Activated naive CD4-positive, alpha-beta T cell treated with anti-CD3 and anti-CD28 coated beads, Interleukin-2, amount 50 U/mL, for 24 hours (primary cell): ENCODE measurements at regions not wholly inside any gene's neighbourhood (a gene's known extent, or its start where the extent isn't known, plus 50 kb on each side); places are given as distances from the start of the nearest gene placed in this dataset.
"Not testable (repeated sequence)": the region's sequence is repeated elsewhere in the genome, so short reads cannot be mapped to it uniquely, and the experiment has no call there.

Source experiments
- H3K27ac Mint-ChIP-seq: one replicate; pipeline ENCODE4 v1.8.0; 2021; ENCODE audit warnings: mild to moderate bottlenecking, mixed read lengths
- H3K27me3 Mint-ChIP-seq: one replicate; pipeline ENCODE4 v1.8.0; 2021; ENCODE audit warnings: mixed read lengths
- H3K36me3 Mint-ChIP-seq: one replicate; pipeline ENCODE4 v1.8.0; 2021; ENCODE audit warnings: mixed read lengths
- H3K4me1 Mint-ChIP-seq: one replicate; pipeline ENCODE4 v1.8.0; 2021; ENCODE audit warnings: mixed read lengths
- H3K4me3 Mint-ChIP-seq: one replicate; pipeline ENCODE4 v1.8.0; 2021; ENCODE audit warnings: mild to moderate bottlenecking, mixed read lengths
- H3K9me3 Mint-ChIP-seq: one replicate; pipeline ENCODE4 v1.8.0; 2021; ENCODE audit warnings: mixed read lengths

GRCh38 chr19:30943101-30943843 is 406.0 kb downstream of the TSHZ3 start:
- H3K27ac Mint-ChIP-seq = no peak overlapping the region
- H3K9me3 Mint-ChIP-seq = no peaks in the 10 kb centered on the region
- H3K4me1 Mint-ChIP-seq = no peaks in the 10 kb centered on the region
- no peaks in the 10 kb centered on the region for H3K36me3 Mint-ChIP-seq
- H3K4me3 Mint-ChIP-seq = no peak overlapping the region
- H3K27me3 Mint-ChIP-seq = peaks cover 4% of the 10 kb centered on the region

- H3K4me3 Mint-ChIP-seq = no peak overlapping the region
- peaks cover 4% of the 10 kb centered on the region for H3K27me3 Mint-ChIP-seq
- no peaks in the 10 kb centered on the region for H3K4me1 Mint-ChIP-seq
- H3K27ac Mint-ChIP-seq = no peak overlapping the region
- no peaks in the 10 kb centered on the region for H3K36me3 Mint-ChIP-seq
- no peaks in the 10 kb centered on the region for H3K9me3 Mint-ChIP-seq
Measured at GRCh38 chr19:30942636-30943035, 406.6 kb downstream of the TSHZ3 start.

- no peaks in the 10 kb centered on the region for H3K4me1 Mint-ChIP-seq
- H3K4me3 Mint-ChIP-seq = no peak overlapping the region
- no peak overlapping the region for H3K27ac Mint-ChIP-seq
- H3K27me3 Mint-ChIP-seq = peaks cover 4% of the 10 kb centered on the region
- no peaks in the 10 kb centered on the region for H3K36me3 Mint-ChIP-seq
- H3K9me3 Mint-ChIP-seq = no peaks in the 10 kb centered on the region
Measured at GRCh38 chr19:30941591-30941990, 407.6 kb downstream of the TSHZ3 start.

GRCh38 chr19:30936276-30936675 is 413.0 kb downstream of the TSHZ3 start:
- H3K9me3 Mint-ChIP-seq = no peaks in the 10 kb centered on the region
- no peaks in the 10 kb centered on the region for H3K4me1 Mint-ChIP-seq
- no peak overlapping the region for H3K4me3 Mint-ChIP-seq
- H3K27me3 Mint-ChIP-seq = peaks cover 1% of the 10 kb centered on the region
- no peak overlapping the region for H3K27ac Mint-ChIP-seq
- H3K36me3 Mint-ChIP-seq = no peaks in the 10 kb centered on the region

- no peak overlapping the region for H3K4me3 Mint-ChIP-seq
- no peaks in the 10 kb centered on the region for H3K4me1 Mint-ChIP-seq
- no peaks in the 10 kb centered on the region for H3K9me3 Mint-ChIP-seq
- H3K27ac Mint-ChIP-seq = no peak overlapping the region
- no peaks in the 10 kb centered on the region for H3K36me3 Mint-ChIP-seq
- H3K27me3 Mint-ChIP-seq = peaks cover under 1% of the 10 kb centered on the region
Measured at GRCh38 chr19:30935146-30935545, 414.1 kb downstream of the TSHZ3 start.

- not testable (repeated sequence) for H3K9me3 Mint-ChIP-seq, H3K36me3 Mint-ChIP-seq, H3K4me1 Mint-ChIP-seq, H3K4me3 Mint-ChIP-seq, H3K27ac Mint-ChIP-seq, H3K27me3 Mint-ChIP-seq
Measured at GRCh38 chr19:30933454-30933853, 415.8 kb downstream of the TSHZ3 start.

GRCh38 chr19:30932854-30933253 is 416.4 kb downstream of the TSHZ3 start:
- Mint-ChIP-seq H3K27me3 (no peaks in the 10 kb centered on the region), H3K27ac (no peak overlapping the region), H3K4me3 (no peak overlapping the region), H3K36me3 (no peaks in the 10 kb centered on the region), H3K9me3 (no peaks in the 10 kb centered on the region), H3K4me1 (no peaks in the 10 kb centered on the region)

- no peak overlapping the region for H3K27ac Mint-ChIP-seq
- H3K4me3 Mint-ChIP-seq = no peak overlapping the region
- no peaks in the 10 kb centered on the region for H3K9me3 Mint-ChIP-seq
- H3K4me1 Mint-ChIP-seq = no peaks in the 10 kb centered on the region
- peaks cover 2% of the 10 kb centered on the region for H3K27me3 Mint-ChIP-seq
- no peaks in the 10 kb centered on the region for H3K36me3 Mint-ChIP-seq
Measured at GRCh38 chr19:30930941-30931706, 418.1 kb downstream of the TSHZ3 start.

- Mint-ChIP-seq H3K27me3 (peaks cover 2% of the 10 kb centered on the region), H3K27ac (no peak overlapping the region), H3K4me3 (no peak overlapping the region), H3K36me3 (no peaks in the 10 kb centered on the region), H3K4me1 (no peaks in the 10 kb centered on the region), H3K9me3 (no peaks in the 10 kb centered on the region)
Measured at GRCh38 chr19:30927705-30928104, 421.5 kb downstream of the TSHZ3 start.

GRCh38 chr19:30924670-30925069 is 424.6 kb downstream of the TSHZ3 start:
- Mint-ChIP-seq H3K4me3 (no peak overlapping the region), H3K4me1 (no peaks in the 10 kb centered on the region), H3K36me3 (no peaks in the 10 kb centered on the region), H3K9me3 (no peaks in the 10 kb centered on the region), H3K27me3 (peaks cover 2% of the 10 kb centered on the region), H3K27ac (no peak overlapping the region)

GRCh38 chr19:30924069-30924636 is 425.1 kb downstream of the TSHZ3 start:
- Mint-ChIP-seq H3K4me3 (no peak overlapping the region), H3K27ac (no peak overlapping the region), H3K36me3 (no peaks in the 10 kb centered on the region), H3K4me1 (no peaks in the 10 kb centered on the region), H3K9me3 (no peaks in the 10 kb centered on the region), H3K27me3 (peaks cover 2% of the 10 kb centered on the region)

GRCh38 chr19:30923621-30924020 is 425.6 kb downstream of the TSHZ3 start:
- no peak overlapping the region for H3K4me3 Mint-ChIP-seq
- no peaks in the 10 kb centered on the region for H3K36me3 Mint-ChIP-seq
- H3K4me1 Mint-ChIP-seq = no peaks in the 10 kb centered on the region
- no peaks in the 10 kb centered on the region for H3K9me3 Mint-ChIP-seq
- H3K27ac Mint-ChIP-seq = no peak overlapping the region
- H3K27me3 Mint-ChIP-seq = peaks cover 2% of the 10 kb centered on the region

GRCh38 chr19:30923096-30923495 is 426.1 kb downstream of the TSHZ3 start:
- Mint-ChIP-seq H3K9me3 (no peaks in the 10 kb centered on the region), H3K4me1 (no peaks in the 10 kb centered on the region), H3K36me3 (no peaks in the 10 kb centered on the region), H3K27me3 (peaks cover 2% of the 10 kb centered on the region), H3K27ac (no peak overlapping the region), H3K4me3 (no peak overlapping the region)

GRCh38 chr19:30920222-30920621 is 429.0 kb downstream of the TSHZ3 start:
- H3K27me3 Mint-ChIP-seq = peaks cover 1% of the 10 kb centered on the region
- no peaks in the 10 kb centered on the region for H3K4me1 Mint-ChIP-seq
- no peak overlapping the region for H3K4me3 Mint-ChIP-seq
- no peak overlapping the region for H3K27ac Mint-ChIP-seq
- no peaks in the 10 kb centered on the region for H3K9me3 Mint-ChIP-seq
- H3K36me3 Mint-ChIP-seq = no peaks in the 10 kb centered on the region

- Mint-ChIP-seq H3K9me3 (no peaks in the 10 kb centered on the region), H3K4me1 (no peaks in the 10 kb centered on the region), H3K4me3 (no peak overlapping the region), H3K27ac (no peak overlapping the region), H3K36me3 (no peaks in the 10 kb centered on the region), H3K27me3 (peaks cover 1% of the 10 kb centered on the region)
Measured at GRCh38 chr19:30919737-30920136, 429.5 kb downstream of the TSHZ3 start.

- Mint-ChIP-seq H3K4me1 (no peaks in the 10 kb centered on the region), H3K9me3 (no peaks in the 10 kb centered on the region), H3K36me3 (no peaks in the 10 kb centered on the region), H3K27ac (no peak overlapping the region), H3K27me3 (peaks cover 1% of the 10 kb centered on the region), H3K4me3 (no peak overlapping the region)
Measured at GRCh38 chr19:30916238-30916637, 433.0 kb downstream of the TSHZ3 start.
